Activated T-cell treated with anti-CD3 and anti-CD28 coated beads for 48 hours (primary cell): ENCODE measurements at regions not wholly inside any gene's neighbourhood (a gene's known extent, or its start where the extent isn't known, plus 50 kb on each side); places are given as distances from the start of the nearest gene placed in this dataset.
"Not testable (repeated sequence)": the region's sequence is repeated elsewhere in the genome, so short reads cannot be mapped to it uniquely, and the experiment has no call there.

ENCODE experiments used
- DNase-seq: peaks from one replicate; pipeline ENCODE4 v3.0.0-alpha.2; 2020; ENCODE audit warnings: low read depth

- no peak for DNase-seq
Measured at GRCh38 chr4:116320859-116321258, 764.5 kb downstream of the TRAM1L1 start.

- DNase-seq = no peak
Measured at GRCh38 chr4:116303736-116304188, 781.6 kb downstream of the TRAM1L1 start.

GRCh38 chr4:116302990-116303735 lies 782.2 kb downstream of the TRAM1L1 start:
- no peak for DNase-seq

- DNase-seq = no peak
Measured at GRCh38 chr4:116275006-116275405, 810.4 kb downstream of the TRAM1L1 start.

- no peak for DNase-seq
Measured at GRCh38 chr4:116272336-116272735, 813.0 kb downstream of the TRAM1L1 start.

- DNase-seq = not testable (repeated sequence)
Measured at GRCh38 chr4:116260931-116261330, 824.4 kb downstream of the TRAM1L1 start.

GRCh38 chr4:116244771-116245170 lies 840.6 kb downstream of the TRAM1L1 start:
- DNase-seq = no peak

- DNase-seq = no peak
Measured at GRCh38 chr4:116243431-116243830, 841.9 kb downstream of the TRAM1L1 start.

GRCh38 chr4:116233971-116234370 lies 851.4 kb downstream of the TRAM1L1 start:
- DNase-seq = no peak

GRCh38 chr4:116231999-116232398 lies 853.4 kb downstream of the TRAM1L1 start:
- DNase-seq = not testable (repeated sequence)

- no peak for DNase-seq
Measured at GRCh38 chr4:116229420-116229819, 856.0 kb downstream of the TRAM1L1 start.

GRCh38 chr4:116223040-116223732 lies 862.2 kb downstream of the TRAM1L1 start:
- no peak for DNase-seq

- DNase-seq = no peak
Measured at GRCh38 chr4:116217781-116218180, 867.6 kb downstream of the TRAM1L1 start.

GRCh38 chr4:116215622-116216021 lies 869.8 kb downstream of the TRAM1L1 start:
- no peak for DNase-seq

GRCh38 chr4:116202524-116202923 lies 882.9 kb downstream of the TRAM1L1 start:
- no peak for DNase-seq

- no peak for DNase-seq
Measured at GRCh38 chr4:116197317-116197809, 888.0 kb downstream of the TRAM1L1 start.

- DNase-seq = no peak
Measured at GRCh38 chr4:116183241-116183640, 902.1 kb downstream of the TRAM1L1 start.

GRCh38 chr4:116180157-116180601 lies 905.2 kb downstream of the TRAM1L1 start:
- no peak for DNase-seq

GRCh38 chr4:116151371-116151770 lies 934.0 kb downstream of the TRAM1L1 start:
- not testable (repeated sequence) for DNase-seq

GRCh38 chr4:116150152-116150551 lies 935.2 kb downstream of the TRAM1L1 start:
- no peak for DNase-seq

GRCh38 chr4:116143198-116143597 lies 942.2 kb downstream of the TRAM1L1 start:
- no peak for DNase-seq

- no peak for DNase-seq
Measured at GRCh38 chr4:116132946-116133345, 952.4 kb downstream of the TRAM1L1 start.

GRCh38 chr4:116126794-116127193 lies 958.6 kb downstream of the TRAM1L1 start:
- no peak for DNase-seq
